Activated T-helper 17 cell treated with anti-CD3 and anti-CD28 coated beads, Interleukin-2, amount 50 U/mL, for 72 hours (primary cell): ENCODE measurements at regions not wholly inside any gene's neighbourhood (a gene's known extent, or its start where the extent isn't known, plus 50 kb on each side); places are given as distances from the start of the nearest gene placed in this dataset.
"Not testable (repeated sequence)": the region's sequence is repeated elsewhere in the genome, so short reads cannot be mapped to it uniquely, and the experiment has no call there.

Experiments used
- ATAC-seq: fragments of 150-1000 bp; cut with Tn5 transposase; replicated peaks from 2 replicates; pipeline ENCODE4 v1.10.0; 2021; ENCODE audit warnings: mild to moderate bottlenecking, moderate library complexity
- H3K27ac Mint-ChIP-seq: one replicate; pipeline ENCODE4 v1.8.0; 2022; ENCODE audit warnings: mixed read lengths
- H3K27me3 Mint-ChIP-seq: one replicate; pipeline ENCODE4 v1.8.0; 2022; ENCODE audit warnings: mixed read lengths
- H3K36me3 Mint-ChIP-seq: one replicate; pipeline ENCODE4 v1.8.0; 2022; ENCODE audit warnings: low read depth, mild to moderate bottlenecking, mixed read lengths
- H3K4me1 Mint-ChIP-seq: one replicate; pipeline ENCODE4 v1.8.0; 2022; ENCODE audit warnings: mixed read lengths
- H3K4me3 Mint-ChIP-seq: one replicate; pipeline ENCODE4 v1.8.0; 2022; ENCODE audit warnings: mild to moderate bottlenecking, mixed read lengths
- H3K9me3 Mint-ChIP-seq: one replicate; pipeline ENCODE4 v1.8.0; 2022; ENCODE audit warnings: mixed read lengths

GRCh38 chr4:111934314-111934713 lies 210.9 kb upstream of the FAM241A start:
- Mint-ChIP-seq H3K27ac (no peak overlapping the region), H3K4me1 (no peaks in the 10 kb centered on the region), H3K4me3 (no peak overlapping the region), H3K9me3 (no peaks in the 10 kb centered on the region), H3K27me3 (peaks cover 14% of the 10 kb centered on the region), H3K36me3 (no peaks in the 10 kb centered on the region)
- ATAC-seq: no peak

GRCh38 chr4:111937368-111937767 lies 207.9 kb upstream of the FAM241A start:
- no peak overlapping the region for H3K27ac Mint-ChIP-seq
- ATAC-seq: no peak
- no peaks in the 10 kb centered on the region for H3K4me1 Mint-ChIP-seq
- H3K27me3 Mint-ChIP-seq: peaks cover 10% of the 10 kb centered on the region
- no peak overlapping the region for H3K4me3 Mint-ChIP-seq
- H3K9me3 Mint-ChIP-seq: no peaks in the 10 kb centered on the region
- H3K36me3 Mint-ChIP-seq: no peaks in the 10 kb centered on the region

- no peak for ATAC-seq
- Mint-ChIP-seq H3K27ac (no peak overlapping the region), H3K9me3 (no peaks in the 10 kb centered on the region)
Measured at GRCh38 chr4:111941957-111942356, 203.3 kb upstream of the FAM241A start.

GRCh38 chr4:111943796-111944203 lies 201.5 kb upstream of the FAM241A start:
- Mint-ChIP-seq H3K36me3 (no peaks in the 10 kb centered on the region), H3K4me1 (no peaks in the 10 kb centered on the region), H3K27ac (no peak overlapping the region), H3K27me3 (no peaks in the 10 kb centered on the region), H3K4me3 (no peak overlapping the region), H3K9me3 (no peaks in the 10 kb centered on the region)
- no peak for ATAC-seq

More at GRCh38 chr4:111941957-111942356, 203.3 kb upstream of the FAM241A start:
- Mint-ChIP-seq H3K36me3 (no peaks in the 10 kb centered on the region), H3K4me3 (no peak overlapping the region), H3K27me3 (peaks cover 5% of the 10 kb centered on the region), H3K4me1 (no peaks in the 10 kb centered on the region)

GRCh38 chr4:111945014-111945413 lies 200.2 kb upstream of the FAM241A start:
- ATAC-seq: no peak
- H3K9me3 Mint-ChIP-seq: no peaks in the 10 kb centered on the region
- no peak overlapping the region for H3K4me3 Mint-ChIP-seq
- H3K27ac Mint-ChIP-seq: no peak overlapping the region
- no peaks in the 10 kb centered on the region for H3K27me3 Mint-ChIP-seq
- no peaks in the 10 kb centered on the region for H3K36me3 Mint-ChIP-seq
- H3K4me1 Mint-ChIP-seq: no peaks in the 10 kb centered on the region

GRCh38 chr4:111946800-111947199 lies 198.5 kb upstream of the FAM241A start:
- Mint-ChIP-seq H3K9me3 (no peaks in the 10 kb centered on the region), H3K36me3 (no peaks in the 10 kb centered on the region), H3K27me3 (no peaks in the 10 kb centered on the region), H3K4me1 (no peaks in the 10 kb centered on the region), H3K27ac (no peak overlapping the region), H3K4me3 (no peak overlapping the region)
- ATAC-seq: no peak

- Mint-ChIP-seq H3K4me1 (no peaks in the 10 kb centered on the region), H3K27ac (no peak overlapping the region), H3K36me3 (no peaks in the 10 kb centered on the region), H3K4me3 (no peak overlapping the region), H3K27me3 (no peaks in the 10 kb centered on the region), H3K9me3 (no peaks in the 10 kb centered on the region)
- no peak for ATAC-seq
Measured at GRCh38 chr4:111952688-111953087, 192.6 kb upstream of the FAM241A start.

- Mint-ChIP-seq H3K36me3 (no peaks in the 10 kb centered on the region), H3K4me3 (no peak overlapping the region), H3K27me3 (no peaks in the 10 kb centered on the region), H3K9me3 (no peaks in the 10 kb centered on the region), H3K4me1 (no peaks in the 10 kb centered on the region), H3K27ac (no peak overlapping the region)
- no peak for ATAC-seq
Measured at GRCh38 chr4:111954550-111954949, 190.7 kb upstream of the FAM241A start.

- ATAC-seq: no peak
Measured at GRCh38 chr4:111955001-111955400, 190.3 kb upstream of the FAM241A start.

GRCh38 chr4:111957116-111957515 lies 188.1 kb upstream of the FAM241A start:
- Mint-ChIP-seq H3K4me1 (no peaks in the 10 kb centered on the region), H3K4me3 (no peak overlapping the region), H3K9me3 (no peaks in the 10 kb centered on the region), H3K27me3 (no peaks in the 10 kb centered on the region), H3K27ac (no peak overlapping the region), H3K36me3 (no peaks in the 10 kb centered on the region)
- no peak for ATAC-seq

More at GRCh38 chr4:111955001-111955400, 190.3 kb upstream of the FAM241A start:
- no peak overlapping the region for H3K4me3 Mint-ChIP-seq
- no peaks in the 10 kb centered on the region for H3K4me1 Mint-ChIP-seq
- no peaks in the 10 kb centered on the region for H3K36me3 Mint-ChIP-seq
- no peaks in the 10 kb centered on the region for H3K9me3 Mint-ChIP-seq
- no peaks in the 10 kb centered on the region for H3K27me3 Mint-ChIP-seq
- H3K27ac Mint-ChIP-seq: no peak overlapping the region

GRCh38 chr4:111957997-111958396 lies 187.3 kb upstream of the FAM241A start:
- H3K9me3 Mint-ChIP-seq: no peaks in the 10 kb centered on the region
- H3K4me3 Mint-ChIP-seq: no peak overlapping the region
- no peak for ATAC-seq

GRCh38 chr4:111959222-111959621 lies 186.0 kb upstream of the FAM241A start:
- no peaks in the 10 kb centered on the region for H3K36me3 Mint-ChIP-seq
- H3K4me1 Mint-ChIP-seq: no peaks in the 10 kb centered on the region
- H3K27me3 Mint-ChIP-seq: peaks cover 4% of the 10 kb centered on the region
- ATAC-seq: no peak
- H3K9me3 Mint-ChIP-seq: no peaks in the 10 kb centered on the region
- no peak overlapping the region for H3K27ac Mint-ChIP-seq
- H3K4me3 Mint-ChIP-seq: no peak overlapping the region

More at GRCh38 chr4:111957997-111958396, 187.3 kb upstream of the FAM241A start:
- Mint-ChIP-seq H3K36me3 (no peaks in the 10 kb centered on the region), H3K27ac (no peak overlapping the region), H3K4me1 (no peaks in the 10 kb centered on the region), H3K27me3 (no peaks in the 10 kb centered on the region)

GRCh38 chr4:111960241-111960667 lies 185.0 kb upstream of the FAM241A start:
- Mint-ChIP-seq H3K27me3 (peaks cover 4% of the 10 kb centered on the region), H3K4me3 (no peak overlapping the region), H3K9me3 (no peaks in the 10 kb centered on the region), H3K4me1 (no peaks in the 10 kb centered on the region), H3K36me3 (no peaks in the 10 kb centered on the region), H3K27ac (no peak overlapping the region)
- ATAC-seq: no peak

GRCh38 chr4:111961026-111961425 lies 184.2 kb upstream of the FAM241A start:
- not testable (repeated sequence) for ATAC-seq, H3K36me3 Mint-ChIP-seq, H3K27me3 Mint-ChIP-seq, H3K4me1 Mint-ChIP-seq, H3K27ac Mint-ChIP-seq, H3K9me3 Mint-ChIP-seq, H3K4me3 Mint-ChIP-seq

GRCh38 chr4:111961809-111962208 lies 183.4 kb upstream of the FAM241A start:
- Mint-ChIP-seq H3K9me3 (no peaks in the 10 kb centered on the region), H3K36me3 (no peaks in the 10 kb centered on the region), H3K4me1 (no peaks in the 10 kb centered on the region), H3K4me3 (no peak overlapping the region), H3K27me3 (peaks cover 4% of the 10 kb centered on the region), H3K27ac (no peak overlapping the region)
- ATAC-seq: no peak

- Mint-ChIP-seq H3K36me3 (no peaks in the 10 kb centered on the region), H3K27me3 (peaks cover 4% of the 10 kb centered on the region), H3K4me1 (no peaks in the 10 kb centered on the region), H3K27ac (no peak overlapping the region), H3K9me3 (no peaks in the 10 kb centered on the region), H3K4me3 (no peak overlapping the region)
- no peak for ATAC-seq
Measured at GRCh38 chr4:111963158-111963700, 182.0 kb upstream of the FAM241A start.
